GM13976 (cell line): ENCODE measurements at regions not wholly inside any gene's neighbourhood (a gene's known extent, or its start where the extent isn't known, plus 50 kb on each side); places are given as distances from the start of the nearest gene placed in this dataset.

Experiments
- DNase-seq: peaks from one replicate; pipeline ENCODE4 v3.0.0; 2012; ENCODE audit warnings: low spot score
- in situ Hi-C: fragments of 300-500 bp; cut with MboI; formaldehyde crosslinking; loops from one replicate; pipeline ENCODE4 v1.12.0; 2022; ENCODE audit warnings: low sequenced_read_pairs, mixed read lengths, inconsistent platforms; ENCODE audit not compliant: unreplicated experiment
- TF ChIP-seq, protein P1 (sequence below): IDR thresholded peaks from 2 replicates; pipeline ENCODE4 v1.5.1; 2012; ENCODE audit warnings: borderline replicate concordance, mild to moderate bottlenecking; ENCODE audit not compliant: insufficient read depth; ENCODE audit errors: extremely low read depth, missing control alignments, control extremely low read depth

DNA sequence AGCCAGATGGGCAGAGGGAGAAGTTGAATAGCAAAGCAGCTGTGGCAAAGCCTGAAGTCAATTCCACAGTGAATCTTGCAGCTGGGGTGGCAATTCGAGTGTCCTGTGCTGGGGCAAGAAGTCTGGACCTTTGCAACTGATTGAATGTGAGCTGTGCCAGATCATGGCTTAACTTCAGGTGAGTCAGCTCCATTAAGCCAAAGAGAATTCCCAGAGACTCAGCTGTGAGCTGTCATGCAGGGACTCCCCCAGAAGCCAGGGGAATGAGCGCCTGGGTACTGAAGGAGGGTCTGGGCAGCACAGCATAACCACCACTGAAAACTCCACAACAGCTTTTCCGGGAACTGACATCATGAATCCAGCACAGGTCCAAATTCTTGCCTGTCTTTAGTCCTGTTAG is 153.5 kb upstream of the TRPC7 start:
- DNase-seq: no peak
- in situ Hi-C loops: no loop called here
- TF ChIP-seq, protein P1, sequence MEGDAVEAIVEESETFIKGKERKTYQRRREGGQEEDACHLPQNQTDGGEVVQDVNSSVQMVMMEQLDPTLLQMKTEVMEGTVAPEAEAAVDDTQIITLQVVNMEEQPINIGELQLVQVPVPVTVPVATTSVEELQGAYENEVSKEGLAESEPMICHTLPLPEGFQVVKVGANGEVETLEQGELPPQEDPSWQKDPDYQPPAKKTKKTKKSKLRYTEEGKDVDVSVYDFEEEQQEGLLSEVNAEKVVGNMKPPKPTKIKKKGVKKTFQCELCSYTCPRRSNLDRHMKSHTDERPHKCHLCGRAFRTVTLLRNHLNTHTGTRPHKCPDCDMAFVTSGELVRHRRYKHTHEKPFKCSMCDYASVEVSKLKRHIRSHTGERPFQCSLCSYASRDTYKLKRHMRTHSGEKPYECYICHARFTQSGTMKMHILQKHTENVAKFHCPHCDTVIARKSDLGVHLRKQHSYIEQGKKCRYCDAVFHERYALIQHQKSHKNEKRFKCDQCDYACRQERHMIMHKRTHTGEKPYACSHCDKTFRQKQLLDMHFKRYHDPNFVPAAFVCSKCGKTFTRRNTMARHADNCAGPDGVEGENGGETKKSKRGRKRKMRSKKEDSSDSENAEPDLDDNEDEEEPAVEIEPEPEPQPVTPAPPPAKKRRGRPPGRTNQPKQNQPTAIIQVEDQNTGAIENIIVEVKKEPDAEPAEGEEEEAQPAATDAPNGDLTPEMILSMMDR: no peak

DNA sequence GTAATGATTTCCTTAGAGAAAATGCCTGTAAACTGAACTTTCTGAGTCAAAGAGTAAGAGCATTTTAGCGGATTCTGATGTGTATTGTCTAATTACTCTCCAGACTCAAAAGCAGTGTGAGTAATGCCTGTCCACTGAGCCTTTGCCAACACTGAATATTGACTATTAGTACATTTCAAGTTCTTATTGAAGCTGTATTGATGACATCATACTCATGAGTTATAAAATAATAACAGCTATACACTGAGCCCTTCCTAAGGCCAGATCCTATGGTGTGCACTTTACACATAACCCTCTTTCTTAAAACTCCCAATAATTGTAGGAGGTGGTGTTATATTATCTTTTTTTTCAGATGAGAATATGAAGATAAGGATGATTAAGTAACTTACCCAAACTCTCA is 152.8 kb upstream of the TRPC7 start:
- in situ Hi-C loops: no loop called here
- DNase-seq: no peak
- TF ChIP-seq, protein P1: no peak

DNA sequence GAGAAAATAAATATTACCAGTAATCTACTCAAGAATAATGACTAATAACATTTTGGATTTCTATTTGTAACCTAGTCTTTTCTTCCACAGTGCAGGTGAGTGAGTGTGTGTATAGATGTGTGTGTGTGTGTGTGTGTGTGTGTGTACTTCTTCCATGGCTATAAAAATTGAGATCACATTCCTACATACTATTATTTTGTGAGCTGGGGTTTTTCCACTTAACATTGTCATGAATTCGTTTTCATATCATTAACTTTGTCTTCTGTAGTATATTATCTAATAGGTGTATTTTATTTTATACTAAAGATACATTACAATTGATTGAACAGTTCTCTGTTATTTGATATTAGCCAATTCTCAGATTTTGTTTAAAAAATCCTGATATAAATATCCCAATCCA is 152.4 kb upstream of the TRPC7 start:
- in situ Hi-C loops: no loop called here
- TF ChIP-seq, protein P1: no peak

DNA sequence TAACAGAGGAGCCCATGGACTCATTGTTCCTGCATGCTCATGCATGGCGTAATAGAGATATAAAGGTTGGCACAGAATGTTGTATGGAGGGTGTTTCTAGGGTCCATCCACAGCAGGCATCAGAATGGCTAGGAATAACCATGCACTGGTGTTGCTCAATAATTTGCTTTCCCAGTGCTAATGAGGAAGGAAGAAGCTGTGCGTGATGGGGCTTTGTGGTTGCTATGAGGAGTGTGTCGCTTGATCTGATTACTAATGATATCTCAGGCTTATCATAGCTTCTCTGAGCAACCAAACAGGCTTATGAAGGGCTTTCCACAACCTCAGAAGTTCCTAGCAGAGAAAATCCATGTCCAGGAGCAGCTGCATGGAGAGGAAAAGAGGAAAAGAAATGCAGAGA is 151.3 kb upstream of the TRPC7 start:
- in situ Hi-C loops: no loop called here
- DNase-seq: no peak
- TF ChIP-seq, protein P1: no peak

More for the DNA sequence above, 152.4 kb upstream of the TRPC7 start:
- DNase-seq: no peak

DNA sequence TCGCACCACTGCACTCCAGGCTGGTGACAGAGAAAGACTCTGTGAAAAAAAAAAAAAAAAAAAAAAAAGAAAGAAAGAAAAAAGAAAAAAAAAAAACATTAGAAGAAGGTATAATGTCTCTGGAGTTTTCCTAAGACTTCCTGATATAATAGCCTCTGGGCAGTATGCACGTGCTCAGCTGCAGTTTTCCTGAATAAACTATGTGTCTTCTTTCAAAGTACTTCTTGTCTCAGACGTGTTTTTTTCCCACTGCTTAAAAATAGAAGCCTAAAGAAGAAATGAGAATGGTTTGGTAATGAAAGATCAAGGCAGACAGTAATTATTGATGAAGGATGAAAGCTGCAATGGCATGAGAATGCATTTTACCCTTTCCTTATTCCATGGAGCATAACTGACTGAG is 148.1 kb upstream of the TRPC7 start:
- in situ Hi-C loops: no loop called here
- no peak for DNase-seq
- TF ChIP-seq, protein P1: no peak

DNA sequence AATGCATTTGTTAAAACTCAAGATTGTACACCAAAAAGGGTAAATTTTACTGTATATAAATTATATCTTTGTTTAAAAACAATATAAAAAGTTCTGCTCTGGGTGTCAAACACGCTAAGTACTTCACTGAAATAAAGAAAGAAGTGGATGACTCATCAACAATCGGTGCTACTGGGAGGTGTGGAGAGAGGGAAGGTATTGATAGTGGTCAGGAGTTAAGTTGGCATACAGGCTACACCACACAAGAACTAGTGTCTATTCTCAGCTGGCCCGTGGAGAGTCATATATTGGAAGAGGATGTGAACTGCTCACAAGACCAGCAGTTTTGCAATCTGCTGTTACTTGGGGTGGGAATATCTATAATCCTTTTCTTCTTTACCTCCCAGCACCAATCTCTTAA is 145.7 kb upstream of the TRPC7 start:
- TF ChIP-seq, protein P1: no peak
- DNase-seq: no peak
- in situ Hi-C loops: no loop called here

DNA sequence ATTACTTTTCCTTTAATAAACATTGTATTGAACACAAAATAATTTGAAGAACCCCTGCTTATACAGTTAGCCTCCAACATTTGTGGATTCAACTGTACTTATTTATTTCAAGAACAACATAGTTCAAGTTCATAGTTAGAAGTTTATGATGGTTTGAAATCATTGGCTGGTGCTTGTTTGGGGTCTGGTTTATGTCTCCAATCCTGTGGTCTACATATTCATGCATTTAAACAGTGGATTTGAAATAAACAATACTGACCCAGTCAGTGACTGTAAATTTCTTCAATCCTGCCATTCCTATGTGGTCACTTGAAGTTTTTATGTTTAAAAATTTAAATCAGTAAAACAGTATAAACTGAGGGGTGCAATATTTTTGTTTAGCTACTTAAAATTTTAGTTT is 145.1 kb upstream of the TRPC7 start:
- TF ChIP-seq, protein P1: no peak
- DNase-seq: no peak
- in situ Hi-C loops: no loop called here
